Lower leg skin (tissue), 3 donors: ENCODE measurements at regions not wholly inside any gene's neighbourhood (a gene's known extent, or its start where the extent isn't known, plus 50 kb on each side); places are given as distances from the start of the nearest gene placed in this dataset.

ENCODE experiments used
- POLR2A ChIP-seq, 2 donors: fragments of 450-650 bp; IDR thresholded peaks; one replicate each; pipeline ENCODE4 v1.6.1; 2016 to 2017; ENCODE audit warnings: antibody characterized with exemption in 2 of 2, mild to moderate bottlenecking in 1 of 2, moderate library complexity in 1 of 2
- TF ChIP-seq, protein P1 (sequence below), 3 donors: fragments of 450-650 bp; IDR thresholded peaks; one replicate each; pipeline ENCODE4 v1.5.1; 2016; ENCODE audit warnings: antibody characterized with exemption in 3 of 3, mild to moderate bottlenecking in 3 of 3, moderate library complexity in 2 of 3

GRCh38 chr4:174154215-174154854 lies 129.1 kb downstream of the FBXO8 start:
- TF ChIP-seq, protein P1, sequence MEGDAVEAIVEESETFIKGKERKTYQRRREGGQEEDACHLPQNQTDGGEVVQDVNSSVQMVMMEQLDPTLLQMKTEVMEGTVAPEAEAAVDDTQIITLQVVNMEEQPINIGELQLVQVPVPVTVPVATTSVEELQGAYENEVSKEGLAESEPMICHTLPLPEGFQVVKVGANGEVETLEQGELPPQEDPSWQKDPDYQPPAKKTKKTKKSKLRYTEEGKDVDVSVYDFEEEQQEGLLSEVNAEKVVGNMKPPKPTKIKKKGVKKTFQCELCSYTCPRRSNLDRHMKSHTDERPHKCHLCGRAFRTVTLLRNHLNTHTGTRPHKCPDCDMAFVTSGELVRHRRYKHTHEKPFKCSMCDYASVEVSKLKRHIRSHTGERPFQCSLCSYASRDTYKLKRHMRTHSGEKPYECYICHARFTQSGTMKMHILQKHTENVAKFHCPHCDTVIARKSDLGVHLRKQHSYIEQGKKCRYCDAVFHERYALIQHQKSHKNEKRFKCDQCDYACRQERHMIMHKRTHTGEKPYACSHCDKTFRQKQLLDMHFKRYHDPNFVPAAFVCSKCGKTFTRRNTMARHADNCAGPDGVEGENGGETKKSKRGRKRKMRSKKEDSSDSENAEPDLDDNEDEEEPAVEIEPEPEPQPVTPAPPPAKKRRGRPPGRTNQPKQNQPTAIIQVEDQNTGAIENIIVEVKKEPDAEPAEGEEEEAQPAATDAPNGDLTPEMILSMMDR (IDR thresholded peaks at IDR 0.05) = no peak
- no peak for TF ChIP-seq POLR2A (IDR thresholded peaks at IDR 0.05)
